Fibroblast of skin of abdomen (primary cell): ENCODE measurements at regions not wholly inside any gene's neighbourhood (a gene's known extent, or its start where the extent isn't known, plus 50 kb on each side); places are given as distances from the start of the nearest gene placed in this dataset.

Source experiments
- DNase-seq: peaks from one replicate; pipeline ENCODE4 v3.0.0-alpha.2; 2013

DNA sequence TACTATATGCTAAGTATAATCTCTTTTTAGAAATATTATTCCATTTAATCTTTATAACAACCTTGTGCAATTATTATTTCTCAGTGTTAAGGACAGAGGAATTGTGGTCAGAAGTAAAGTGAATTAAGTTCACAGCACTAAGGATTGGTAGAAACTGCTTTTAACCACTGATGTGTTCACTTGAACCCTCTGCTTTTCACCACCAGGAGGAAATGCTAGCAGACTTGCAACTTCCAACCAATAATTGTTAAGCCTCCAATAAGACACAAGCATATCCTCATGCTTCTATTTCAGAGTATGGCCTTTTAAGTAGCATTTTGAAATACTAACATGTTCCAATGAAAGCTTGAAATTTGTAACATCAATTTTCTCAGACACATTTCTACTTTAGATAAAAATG, 527.4 kb downstream of the SI start:
- DNase-seq = no peak

DNA sequence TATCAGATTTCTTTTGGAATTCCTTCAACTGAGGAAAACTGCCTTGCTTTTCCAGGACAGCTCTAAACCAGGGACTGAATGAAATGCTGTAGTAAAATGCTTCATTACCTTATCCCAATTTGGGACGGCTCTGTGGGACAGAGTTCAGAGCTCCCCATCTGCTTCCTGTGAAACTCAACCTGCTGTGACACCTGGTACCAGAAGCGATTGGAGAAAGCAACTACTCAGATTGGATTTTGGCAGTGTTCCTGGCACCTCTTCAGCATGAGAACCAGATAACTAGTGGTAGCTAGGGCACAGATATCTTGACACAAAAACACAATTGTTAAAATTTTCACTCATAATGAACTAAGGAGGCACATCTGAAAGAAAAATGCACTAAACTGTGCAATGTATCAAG, 539.1 kb downstream of the SI start:
- DNase-seq = no peak

DNA sequence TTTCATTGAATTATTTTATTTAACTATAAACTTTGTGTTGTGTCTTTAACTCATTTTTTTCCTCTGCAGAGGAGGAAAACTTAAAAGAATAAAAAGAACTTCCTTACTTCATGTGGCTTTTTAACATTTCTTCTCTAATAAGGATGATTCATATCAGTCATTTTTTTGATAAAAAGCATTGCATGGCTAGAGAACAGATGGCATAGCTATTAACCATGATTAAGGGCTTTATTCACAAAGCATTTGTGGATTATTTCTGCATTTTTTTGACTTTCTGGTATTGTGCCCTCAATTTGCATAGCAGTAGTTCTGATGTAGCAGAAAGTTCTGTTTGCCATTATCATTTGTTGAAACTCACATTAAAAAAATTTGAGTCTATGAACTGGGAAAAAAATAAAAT, 540.8 kb downstream of the SI start:
- no peak for DNase-seq

DNA sequence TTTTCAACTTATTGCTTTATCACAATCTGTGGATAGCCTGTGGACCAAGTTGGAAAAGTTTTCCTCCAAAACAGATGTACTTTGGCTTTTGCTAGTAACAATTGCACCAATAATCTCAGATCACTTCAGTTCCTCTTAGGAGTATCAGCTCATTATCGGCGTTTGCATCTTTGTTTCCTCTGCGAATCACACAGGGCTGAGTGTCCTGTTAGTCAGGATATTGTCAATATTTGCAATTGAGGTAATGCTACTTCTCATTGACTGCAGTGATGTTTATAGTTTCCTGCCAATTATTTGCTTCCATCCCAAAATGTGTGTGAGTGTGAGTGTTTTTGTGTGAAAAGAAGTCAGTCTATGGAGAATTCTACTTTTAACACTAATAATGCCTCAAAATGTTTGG, 545.0 kb downstream of the SI start:
- DNase-seq = no peak

DNA sequence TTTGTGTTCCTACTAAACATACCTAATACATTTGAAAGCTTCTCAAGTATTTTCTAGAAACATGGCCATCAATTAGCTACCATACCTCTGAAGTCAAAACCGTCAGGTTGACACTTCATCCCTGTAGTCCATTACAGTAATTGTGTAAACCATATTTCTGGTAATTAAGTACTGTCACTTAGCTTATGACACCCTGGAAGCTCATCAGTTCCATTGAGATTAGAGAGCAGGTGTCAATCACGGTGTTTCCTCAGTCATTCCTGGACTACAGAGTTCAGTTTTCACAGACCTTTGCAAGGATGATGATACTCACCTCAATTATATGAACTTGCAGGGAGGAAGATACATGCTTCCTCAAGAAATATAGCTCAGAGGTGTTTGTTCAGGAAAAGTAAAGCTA, 552.0 kb downstream of the SI start:
- DNase-seq = no peak

DNA sequence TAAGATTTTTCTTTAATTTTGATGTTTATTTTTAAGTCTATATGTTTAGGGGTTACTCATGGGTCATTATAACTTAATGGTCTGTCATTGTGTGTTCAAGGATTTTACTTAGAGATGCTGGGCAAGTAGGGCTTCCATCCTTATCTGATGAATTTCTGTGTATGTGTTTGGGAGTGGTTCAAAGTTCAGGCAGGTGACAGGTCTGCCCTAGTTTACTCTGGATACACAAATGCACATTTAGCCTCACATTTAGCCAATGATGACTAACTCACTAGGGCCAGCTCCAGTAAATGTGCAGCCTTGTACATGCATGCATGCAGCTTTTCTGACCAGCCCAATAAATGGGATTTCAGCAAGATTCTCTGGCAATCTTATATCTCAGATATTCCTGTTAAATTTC, 554.1 kb downstream of the SI start:
- DNase-seq = no peak

DNA sequence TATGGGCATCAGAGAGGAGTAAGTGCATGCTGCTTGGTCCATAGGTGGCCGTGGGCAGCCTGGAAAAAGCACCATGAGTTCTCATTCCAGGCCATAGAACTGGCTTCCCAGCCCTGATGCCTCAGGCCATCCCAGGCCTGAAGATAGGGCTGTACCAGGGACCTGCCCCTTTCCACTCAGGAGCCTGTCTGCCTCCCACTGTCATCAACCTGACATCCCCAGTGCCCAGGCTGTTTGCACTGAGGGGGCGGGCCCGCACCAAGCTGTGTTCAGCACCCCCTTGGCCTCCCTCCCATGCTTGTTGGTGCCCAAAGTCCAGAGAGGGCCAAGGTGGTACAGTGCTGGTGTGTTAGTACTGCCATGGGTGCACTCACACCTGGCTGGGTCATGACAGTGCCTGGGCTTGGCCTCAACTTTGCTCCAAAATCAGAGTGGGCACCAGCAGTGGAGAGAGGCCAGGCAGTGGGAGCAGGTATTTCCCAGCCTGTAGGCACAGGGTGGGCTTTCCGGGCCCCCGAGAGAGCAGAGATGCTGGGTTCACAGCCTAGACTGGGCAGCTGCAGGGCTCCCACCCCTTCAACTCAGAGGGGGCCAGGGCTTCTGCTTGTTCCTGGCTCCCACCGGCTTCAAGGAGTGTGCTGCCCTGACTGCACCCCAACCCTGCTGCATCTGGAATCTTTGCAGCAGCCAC, 556.1 kb downstream of the SI start:
- no peak for DNase-seq

DNA sequence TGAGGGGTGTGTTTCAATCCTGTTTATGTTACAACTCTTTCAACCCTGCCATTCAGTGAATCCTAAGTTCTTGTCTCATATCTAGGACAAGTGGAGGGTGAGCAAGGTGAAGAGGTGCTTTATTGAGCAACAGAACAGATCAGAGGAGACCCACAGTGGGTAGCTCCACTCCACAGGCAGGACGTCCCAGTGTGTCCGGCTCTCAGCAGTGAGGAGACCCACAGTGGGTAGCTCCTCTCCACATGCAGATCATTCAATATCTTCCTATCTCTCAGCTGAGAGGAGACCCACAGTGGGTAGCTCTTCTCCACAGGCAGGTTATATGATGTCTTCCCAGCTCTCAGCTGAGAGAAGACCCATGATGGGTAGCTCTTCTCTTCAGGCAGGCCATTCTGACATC, 556.7 kb downstream of the SI start:
- DNase-seq = no peak

DNA sequence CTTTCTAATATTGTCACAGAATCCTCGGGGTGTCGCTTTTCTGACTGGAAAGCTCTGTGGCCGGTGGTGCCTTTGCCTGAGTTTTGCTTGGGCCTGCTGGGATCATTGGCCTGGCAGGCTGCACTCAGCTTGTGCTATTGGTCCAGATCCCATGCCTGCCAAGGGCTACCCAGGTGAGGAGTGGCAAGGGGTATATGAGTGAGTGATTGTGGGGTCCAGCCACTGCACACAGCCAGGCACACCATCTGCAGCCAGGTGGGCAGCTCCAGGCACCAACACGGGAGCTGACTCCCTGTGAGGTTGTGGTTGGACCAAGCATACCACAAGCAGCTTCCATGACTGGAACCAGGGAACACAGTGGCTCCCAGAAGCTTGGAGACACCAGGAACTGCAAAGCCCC, 557.2 kb downstream of the SI start:
- no peak for DNase-seq

DNA sequence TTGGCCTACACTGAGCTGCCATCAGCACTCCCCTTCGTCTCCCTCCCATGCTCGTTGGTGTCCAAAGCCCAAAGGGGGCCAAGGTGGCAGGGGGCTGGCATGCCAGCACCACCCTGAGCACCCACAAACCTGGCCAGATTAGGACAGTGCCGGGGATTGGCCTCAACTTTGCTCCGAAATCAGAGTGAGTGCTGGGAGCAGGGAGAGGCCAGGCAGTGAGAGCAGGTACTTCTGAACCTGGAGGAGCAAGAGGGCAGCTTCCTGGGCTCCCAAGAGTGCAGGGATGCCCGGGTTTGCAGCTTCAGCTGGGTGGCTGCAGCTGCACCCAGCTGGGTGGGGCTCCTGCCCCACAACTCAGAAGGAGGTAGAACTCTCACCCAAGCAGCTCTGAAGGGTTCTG, 563.0 kb downstream of the SI start:
- no peak for DNase-seq

DNA sequence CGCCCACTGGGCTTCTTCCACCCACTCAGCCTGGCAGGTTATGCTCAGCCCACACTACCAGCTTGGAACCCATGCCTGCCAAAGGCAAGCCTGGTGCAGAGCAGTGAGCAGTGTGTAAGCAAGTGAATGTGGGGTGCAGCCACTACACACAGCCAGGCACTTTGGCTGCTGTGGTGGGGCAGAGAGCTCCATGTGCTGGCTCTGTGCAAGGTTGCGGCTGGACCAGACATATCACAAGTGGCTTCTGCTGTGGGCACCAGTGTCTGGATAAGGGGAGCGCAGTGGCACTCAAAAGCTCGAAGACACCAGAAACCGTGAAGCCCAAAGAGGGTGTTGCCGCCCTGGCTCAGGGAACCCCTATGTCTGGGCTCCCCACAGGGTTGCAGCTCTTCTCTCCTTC, 563.7 kb downstream of the SI start:
- DNase-seq = no peak

DNA sequence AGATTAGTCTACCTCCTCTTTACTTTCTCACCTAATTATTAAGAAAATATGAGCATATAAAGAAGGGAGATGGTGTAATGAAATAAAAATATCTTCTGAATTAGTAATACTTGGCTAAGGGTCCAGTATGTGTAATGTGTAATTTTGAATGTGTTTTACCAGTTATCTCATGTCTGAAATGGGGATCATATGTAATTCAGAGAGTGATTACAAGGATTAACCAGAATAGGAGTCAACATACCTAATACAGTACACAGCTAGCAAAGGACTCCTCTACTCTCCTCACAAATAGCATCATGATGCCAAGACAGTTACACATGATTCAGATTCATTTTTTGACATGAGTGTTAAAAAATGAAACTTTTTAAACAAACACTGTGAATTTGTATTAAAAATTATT, 570.4 kb downstream of the SI start:
- DNase-seq = no peak

DNA sequence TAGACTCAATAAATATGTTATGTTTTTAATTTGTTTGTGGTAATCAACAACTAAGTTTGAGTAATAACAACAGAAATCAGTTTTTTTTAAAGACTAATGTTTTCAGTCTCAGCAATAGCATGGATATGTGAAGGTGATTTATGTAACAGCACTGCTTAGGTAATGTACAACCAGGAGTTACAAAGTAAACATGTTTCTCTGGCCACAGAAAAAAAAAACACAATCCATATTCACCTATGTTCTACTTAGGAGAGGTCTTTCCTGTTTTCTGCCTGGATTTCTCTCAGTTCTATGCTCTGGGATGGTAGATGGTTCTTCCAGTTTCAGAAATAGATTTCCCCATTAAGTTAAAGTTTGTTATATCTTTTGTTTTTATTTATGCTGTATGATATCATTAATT, 579.4 kb downstream of the SI start:
- no peak for DNase-seq

DNA sequence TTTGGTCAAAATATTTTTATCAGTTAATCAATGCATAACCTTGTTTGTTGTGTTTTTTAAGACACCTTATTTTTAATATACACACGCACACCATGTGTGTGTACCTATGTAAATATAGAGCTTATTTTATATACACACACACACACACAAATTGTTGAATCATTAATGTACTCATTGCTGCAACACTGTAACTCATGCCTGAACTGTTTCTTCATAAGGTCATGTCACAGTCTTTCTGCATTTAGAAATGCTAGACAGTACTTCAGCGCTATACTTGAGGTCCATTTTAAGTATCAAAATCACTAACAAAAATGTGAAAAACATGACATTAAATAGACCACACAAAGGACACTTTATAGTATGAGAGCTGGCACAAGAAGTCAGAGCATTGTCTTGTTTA, 589.4 kb downstream of the SI start:
- DNase-seq = no peak

DNA sequence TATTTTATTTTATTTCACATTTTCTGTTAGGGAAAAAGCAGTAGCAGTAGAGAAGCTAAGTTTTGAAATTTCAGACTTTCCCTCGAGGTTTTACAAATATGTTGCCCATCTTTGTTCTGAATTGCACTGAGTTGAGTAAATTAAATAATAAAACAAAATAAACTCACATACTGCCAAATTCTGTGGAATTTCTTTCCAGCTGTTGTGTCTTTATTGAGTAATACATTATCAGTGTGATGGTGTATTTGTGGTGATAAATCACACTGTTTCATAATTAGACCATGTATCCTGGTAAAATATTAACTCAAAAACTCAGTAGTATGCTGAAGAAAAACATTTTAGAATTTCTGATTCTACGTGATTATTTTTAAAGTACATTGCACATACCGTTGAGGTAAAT, 592.1 kb downstream of the SI start:
- peak; percentile 12 for DNase-seq

DNA sequence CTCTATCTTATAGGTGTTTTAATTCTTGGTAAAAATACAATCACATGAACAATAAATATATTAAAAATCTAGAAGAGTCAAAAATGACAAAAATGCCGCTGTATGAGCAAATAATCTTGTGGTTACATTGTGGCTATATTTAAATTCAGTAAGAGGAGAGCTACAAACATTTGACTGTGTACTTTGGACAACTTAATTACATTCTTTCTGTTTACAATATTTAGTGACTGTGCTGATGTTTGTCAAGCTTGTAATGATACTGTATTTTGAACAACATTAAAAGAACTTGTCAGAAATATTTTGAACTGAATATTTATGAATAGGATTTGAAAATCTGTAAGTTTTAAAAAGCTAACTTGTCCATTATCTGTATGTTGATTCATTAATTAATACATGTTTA, 598.3 kb downstream of the SI start:
- no peak for DNase-seq

DNA sequence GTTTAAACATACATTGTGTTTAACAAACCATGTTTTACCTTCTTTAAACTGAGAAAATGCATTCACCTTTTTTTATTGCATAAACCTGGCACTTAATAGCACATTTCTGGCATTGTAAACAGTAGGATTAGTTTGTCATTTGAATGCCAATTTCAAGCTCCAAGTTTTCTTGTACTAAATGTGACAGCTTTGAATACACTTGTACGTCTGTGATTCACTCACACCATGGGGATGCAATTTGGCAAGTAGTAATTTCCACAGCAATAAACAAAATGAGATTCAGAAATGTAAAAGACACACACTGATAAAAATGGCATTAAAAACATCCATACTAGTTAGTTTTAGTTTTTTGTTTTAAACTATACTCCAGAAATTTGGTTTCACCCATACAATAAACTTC, 598.9 kb downstream of the SI start:
- no peak for DNase-seq

DNA sequence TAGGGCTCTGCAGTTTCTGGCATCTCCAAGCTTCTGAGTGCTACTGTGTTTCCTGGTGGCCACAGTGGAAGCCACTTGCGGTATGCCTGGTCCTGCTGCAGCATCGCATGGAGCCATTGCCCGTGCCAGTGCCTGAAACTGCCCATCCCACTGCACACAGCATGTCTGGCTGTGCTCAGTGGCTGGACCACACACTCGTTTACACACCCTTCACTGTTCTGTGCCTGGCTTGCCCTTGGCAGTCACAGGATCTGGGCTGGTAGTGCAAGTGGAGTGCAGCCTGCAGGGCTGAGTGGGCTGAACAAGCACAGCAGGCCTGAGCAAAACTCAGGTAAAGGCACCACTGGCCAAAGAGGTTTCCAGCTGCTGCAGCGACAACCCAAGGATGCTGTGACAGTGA, 600.0 kb downstream of the SI start:
- no peak for DNase-seq

DNA sequence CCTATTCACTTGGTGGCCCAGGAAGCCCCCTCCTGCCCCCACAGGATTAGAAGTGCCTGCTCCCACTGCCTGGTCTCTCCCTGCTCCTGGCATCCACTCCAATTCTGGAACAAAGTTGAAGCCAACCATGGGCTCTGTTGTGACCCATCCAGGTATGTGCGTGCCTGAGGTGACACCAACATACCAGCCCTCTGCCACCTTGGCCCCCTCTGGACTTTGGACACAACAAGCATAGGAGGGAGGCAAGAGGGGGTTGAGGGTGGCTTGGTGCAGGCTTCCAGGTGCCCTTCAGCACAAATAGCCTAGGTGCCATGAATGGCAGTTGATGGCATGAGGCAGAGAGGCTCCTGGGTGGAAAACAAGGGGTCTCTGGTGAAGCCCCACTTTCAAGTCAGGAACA, 600.9 kb downstream of the SI start:
- no peak for DNase-seq

DNA sequence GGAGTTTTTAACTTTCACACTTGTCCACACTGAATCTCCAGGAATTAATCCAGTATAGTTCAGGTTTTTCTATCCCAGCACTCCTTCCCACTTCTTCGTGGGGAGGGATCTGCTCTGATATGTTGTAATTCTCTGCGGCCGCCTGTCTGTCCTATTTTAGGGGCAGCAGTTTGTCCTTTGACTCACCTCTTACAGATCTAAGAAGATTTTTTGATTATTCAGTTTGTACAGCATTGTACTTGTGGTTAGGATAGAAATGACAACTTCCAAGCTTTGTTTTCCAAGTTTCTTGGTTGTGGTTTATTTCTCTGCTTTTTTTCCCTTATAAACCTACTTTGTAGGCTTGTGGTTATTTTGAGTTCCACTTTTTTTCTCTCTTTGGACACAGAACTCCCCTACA, 601.7 kb downstream of the SI start:
- DNase-seq = no peak

DNA sequence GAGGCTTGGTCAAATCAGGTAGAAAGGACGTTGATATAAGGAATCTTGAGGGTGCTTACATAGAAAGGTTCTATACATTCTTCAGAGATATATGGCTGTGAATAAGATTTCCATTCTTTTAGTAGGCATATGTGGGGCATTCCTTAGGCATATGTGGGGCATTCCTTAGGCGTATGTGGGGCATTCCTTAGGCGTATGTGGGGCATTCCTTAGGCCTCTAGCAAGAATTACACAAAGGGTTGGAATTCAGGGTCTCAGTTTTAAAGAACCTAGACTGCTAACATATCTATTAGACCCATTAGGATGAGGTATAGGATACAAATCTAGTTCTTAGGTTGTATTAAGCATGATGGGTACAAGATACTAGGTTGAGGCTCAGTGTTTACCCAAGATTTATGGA, 607.8 kb downstream of the SI start:
- peak; percentile 44 for DNase-seq

DNA sequence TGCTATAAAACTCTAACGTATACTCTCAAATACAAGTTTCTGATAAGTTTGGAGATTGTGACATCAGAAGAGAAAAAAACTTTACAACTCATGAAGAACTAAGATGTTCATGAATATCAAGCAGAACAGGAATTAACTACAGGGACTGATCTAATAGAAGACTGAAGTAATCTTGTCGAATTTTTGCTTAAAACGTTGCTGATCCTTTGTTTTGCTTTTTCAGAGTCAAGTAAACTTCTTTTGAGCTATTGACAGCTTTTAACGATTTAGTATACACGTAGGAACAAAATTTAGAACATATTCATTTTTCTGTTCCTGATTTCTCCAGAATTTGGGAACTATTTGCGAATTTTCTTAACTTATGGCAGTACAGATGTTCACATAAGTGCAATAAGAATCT, 610.2 kb downstream of the SI start:
- DNase-seq = no peak

DNA sequence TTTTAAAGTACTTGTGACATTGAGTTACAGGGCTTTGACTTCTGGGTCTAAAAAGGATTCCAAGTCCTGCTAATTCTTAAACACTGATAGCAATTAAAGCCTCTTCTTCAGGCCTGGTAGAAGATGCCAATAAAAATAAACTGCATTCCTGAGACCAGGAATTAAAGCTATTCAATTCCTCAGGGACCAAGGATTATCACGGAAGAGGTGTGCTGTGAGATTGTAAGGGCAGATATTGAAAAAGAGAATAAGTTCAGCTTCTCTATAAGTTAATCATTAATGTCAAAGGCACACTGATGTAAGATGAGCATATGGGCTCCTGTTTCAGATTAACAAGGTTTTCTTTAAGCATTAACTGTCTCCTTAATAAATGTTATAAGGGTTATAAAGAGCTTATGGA, 611.3 kb downstream of the SI start:
- DNase-seq = peak; percentile 25

DNA sequence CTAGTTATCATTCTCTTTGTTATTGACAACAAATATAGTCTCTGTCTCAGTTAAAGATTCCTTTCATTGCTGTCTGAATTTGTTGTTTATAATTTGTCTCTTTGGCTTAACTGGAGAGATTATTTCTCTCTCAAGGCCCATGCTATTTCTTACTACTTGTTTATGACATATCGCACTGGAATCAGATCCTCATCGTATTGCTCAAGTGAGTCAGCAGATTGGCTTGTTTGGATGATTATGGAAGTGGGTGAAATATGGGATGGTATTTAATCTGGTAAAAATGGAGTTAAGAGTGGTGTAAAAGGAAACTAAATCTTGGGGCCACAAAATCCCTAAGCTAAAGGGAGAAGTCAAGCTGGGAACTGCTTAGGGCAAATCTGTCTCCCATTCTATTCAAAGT, 613.1 kb downstream of the SI start:
- DNase-seq = peak; percentile 69

DNA sequence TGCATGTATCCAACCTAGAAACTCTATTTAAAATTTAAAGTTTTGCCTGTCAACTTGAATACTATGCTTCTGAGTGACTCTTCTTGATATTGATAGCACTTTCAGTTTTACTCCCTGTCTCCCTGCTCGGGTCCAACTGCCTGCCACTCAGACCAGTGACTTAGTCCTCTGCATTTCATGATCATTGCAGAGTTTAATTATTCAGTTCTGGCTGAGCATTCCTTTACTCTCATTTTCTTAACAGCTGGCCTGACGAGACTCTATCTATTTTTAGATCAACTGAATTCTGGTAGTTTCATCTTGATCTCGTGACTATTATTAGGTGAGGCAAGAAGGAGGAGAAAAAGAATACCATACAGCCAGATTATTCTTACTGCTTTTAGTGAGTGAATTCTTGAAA, 617.4 kb downstream of the SI start:
- peak; percentile 8 for DNase-seq
